SU-DHL-6 (cell line): ENCODE measurements at regions not wholly inside any gene's neighbourhood (a gene's known extent, or its start where the extent isn't known, plus 50 kb on each side); places are given as distances from the start of the nearest gene placed in this dataset.

Experiments used
- H2AFZ ChIP-seq: fragments of 200-600 bp; sonication (generic); 2 replicates; pipeline ENCODE4 v1.6.1; 2014; ENCODE audit warnings: low read depth, mild to moderate bottlenecking, moderate library complexity, mixed read lengths, antibody characterized with exemption, low read length; ENCODE audit not compliant: severe bottlenecking
- H3F3A ChIP-seq: fragments of 200-600 bp; shearing (Covaris generic); 2 replicates; pipeline ENCODE4 v1.6.0; 2016; ENCODE audit warnings: antibody characterized with exemption, mild to moderate bottlenecking; ENCODE audit not compliant: insufficient read depth
- H3K27ac ChIP-seq: fragments of 200-600 bp; sonication (generic); 2 replicates; pipeline ENCODE4 v1.5.1; 2016; ENCODE audit warnings: low read depth, mild to moderate bottlenecking, low read length, moderate library complexity, mixed read lengths
- H3K27me3 ChIP-seq: fragments of 200-600 bp; sonication (generic), shearing (Covaris generic); 2 replicates; pipeline ENCODE4 v1.6.0; 2014; ENCODE audit warnings: mild to moderate bottlenecking, low read length
- H3K36me3 ChIP-seq: fragments of 200-600 bp; sonication (generic); 2 replicates; pipeline ENCODE4 v1.6.1; 2014; ENCODE audit warnings: mild to moderate bottlenecking, low read length, mixed read lengths
- H3K4me2 ChIP-seq: fragments of 300-600, 200-600 bp; shearing (Covaris generic), sonication (generic); 2 replicates; pipeline ENCODE4 v1.6.0; 2014; ENCODE audit warnings: low read length, low read depth, mild to moderate bottlenecking; ENCODE audit not compliant: poor library complexity, severe bottlenecking
- H3K4me3 ChIP-seq: fragments of 200-600 bp; sonication (generic); 2 replicates; pipeline ENCODE4 v1.5.1; 2014; ENCODE audit warnings: antibody characterized with exemption, low read length, mild to moderate bottlenecking, mixed read lengths; ENCODE audit not compliant: insufficient read depth, poor library complexity, severe bottlenecking
- H3K79me2 ChIP-seq: fragments of 200-600 bp; sonication (generic); 2 replicates; pipeline ENCODE4 v1.6.1; 2014; ENCODE audit warnings: mild to moderate bottlenecking, low read length, moderate library complexity; ENCODE audit not compliant: insufficient read depth
- H3K9ac ChIP-seq: fragments of 200-600 bp; sonication (generic); 2 replicates; pipeline ENCODE4 v1.7.0; 2014; ENCODE audit warnings: mild to moderate bottlenecking, low read length
- H3K9me2 ChIP-seq: fragments of 200-600 bp; sonication (generic); replicated peaks from 2 replicates; pipeline ENCODE4 v1.6.1; 2014; ENCODE audit warnings: low read length; ENCODE audit not compliant: insufficient read depth
- H3K9me3 ChIP-seq: fragments of 200-600 bp; sonication (generic); 2 replicates; pipeline ENCODE4 v1.6.1; 2014; ENCODE audit warnings: low read length, mixed read lengths; ENCODE audit not compliant: insufficient read depth
- H4K20me1 ChIP-seq: fragments of 200-600 bp; sonication (generic); 2 replicates; pipeline ENCODE4 v1.6.1; 2014; ENCODE audit warnings: low read depth, mild to moderate bottlenecking, antibody characterized with exemption, low read length, moderate library complexity, mixed read lengths
- EZH2phosphoT487 ChIP-seq: fragments of 200-600 bp; sonication (generic), shearing (Covaris generic); conservative IDR thresholded peaks from 2 replicates; pipeline ENCODE4 v1.6.1; 2018; ENCODE audit warnings: mild to moderate bottlenecking, antibody characterized with exemption, low read length, moderate library complexity, mixed read lengths
- TF ChIP-seq, protein P1 (sequence below): fragments of 200-600 bp; sonication (generic); IDR thresholded peaks from one replicate; pipeline ENCODE4 v1.5.1; 2017; ENCODE audit warnings: antibody characterized with exemption, mild to moderate bottlenecking, low read length, moderate library complexity; ENCODE audit not compliant: insufficient read depth, poor library complexity, severe bottlenecking

- Histone ChIP-seq H3K4me3 (no peak overlapping the region), H3K9me2 (no peaks in the 10 kb centered on the region), H3K79me2 (no peaks in the 10 kb centered on the region), H3K9ac (no peak overlapping the region), H3K4me2 (no peak overlapping the region), H4K20me1 (no peaks in the 10 kb centered on the region), H3K36me3 (no peaks in the 10 kb centered on the region), H3K27ac (no peak overlapping the region), H3K27me3 (0 out of 2 replicates have a peak, but pooled peaks cover 4% of the 10 kb centered on the region), H3K9me3 (no peaks in the 10 kb centered on the region), H2AFZ (no peak overlapping the region), H3F3A (no peaks in the 10 kb centered on the region)
- TF ChIP-seq, protein P1, sequence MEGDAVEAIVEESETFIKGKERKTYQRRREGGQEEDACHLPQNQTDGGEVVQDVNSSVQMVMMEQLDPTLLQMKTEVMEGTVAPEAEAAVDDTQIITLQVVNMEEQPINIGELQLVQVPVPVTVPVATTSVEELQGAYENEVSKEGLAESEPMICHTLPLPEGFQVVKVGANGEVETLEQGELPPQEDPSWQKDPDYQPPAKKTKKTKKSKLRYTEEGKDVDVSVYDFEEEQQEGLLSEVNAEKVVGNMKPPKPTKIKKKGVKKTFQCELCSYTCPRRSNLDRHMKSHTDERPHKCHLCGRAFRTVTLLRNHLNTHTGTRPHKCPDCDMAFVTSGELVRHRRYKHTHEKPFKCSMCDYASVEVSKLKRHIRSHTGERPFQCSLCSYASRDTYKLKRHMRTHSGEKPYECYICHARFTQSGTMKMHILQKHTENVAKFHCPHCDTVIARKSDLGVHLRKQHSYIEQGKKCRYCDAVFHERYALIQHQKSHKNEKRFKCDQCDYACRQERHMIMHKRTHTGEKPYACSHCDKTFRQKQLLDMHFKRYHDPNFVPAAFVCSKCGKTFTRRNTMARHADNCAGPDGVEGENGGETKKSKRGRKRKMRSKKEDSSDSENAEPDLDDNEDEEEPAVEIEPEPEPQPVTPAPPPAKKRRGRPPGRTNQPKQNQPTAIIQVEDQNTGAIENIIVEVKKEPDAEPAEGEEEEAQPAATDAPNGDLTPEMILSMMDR: no peak
- TF ChIP-seq EZH2phosphoT487: no peak
Observed at GRCh38 chr6:44652547-44652946, 265.0 kb downstream of the CDC5L start.

- no peaks in the 10 kb centered on the region for H3K36me3 ChIP-seq
- no peak overlapping the region for H2AFZ ChIP-seq
- no peaks in the 10 kb centered on the region for H4K20me1 ChIP-seq
- TF ChIP-seq, protein P1: no peak
- no peak for TF ChIP-seq EZH2phosphoT487
- no peak overlapping the region for H3K9ac ChIP-seq
- no peak overlapping the region for H3K4me3 ChIP-seq
- no peak overlapping the region for H3K27ac ChIP-seq
- no peaks in the 10 kb centered on the region for H3K79me2 ChIP-seq
- H3K9me3 ChIP-seq: no peaks in the 10 kb centered on the region
- no peaks in the 10 kb centered on the region for H3K9me2 ChIP-seq
- H3K27me3 ChIP-seq: 0 out of 2 replicates have a peak, but pooled peaks cover 4% of the 10 kb centered on the region
- no peaks in the 10 kb centered on the region for H3F3A ChIP-seq
- H3K4me2 ChIP-seq: no peak overlapping the region
Observed at GRCh38 chr6:44653091-44653490, 265.6 kb downstream of the CDC5L start.

DNA sequence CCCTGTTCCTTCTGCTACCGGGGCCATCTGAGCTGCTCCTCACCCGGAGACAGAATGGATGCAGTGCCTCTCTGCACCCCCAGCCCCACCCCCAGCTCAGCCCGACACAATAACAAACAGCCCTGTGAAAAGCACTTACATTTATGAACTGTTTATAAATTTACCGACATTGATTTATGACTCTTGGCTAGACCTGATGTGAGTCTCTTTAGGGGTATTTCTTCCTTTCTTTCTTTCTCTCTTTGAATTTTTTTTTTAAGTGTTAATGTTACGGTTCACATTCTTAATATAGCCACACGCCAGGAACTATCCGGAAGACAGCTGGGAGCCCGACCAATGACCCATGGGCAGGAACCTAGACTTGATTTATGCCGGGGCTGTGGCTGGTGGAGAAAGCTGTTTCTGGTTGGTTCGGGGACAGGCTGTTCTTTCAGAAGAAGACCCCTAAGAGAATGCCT lies 266.3 kb downstream of the CDC5L start:
- H3K9ac ChIP-seq: no peak overlapping the region
- no peak overlapping the region for H3K4me2 ChIP-seq
- H3K79me2 ChIP-seq: no peaks in the 10 kb centered on the region
- no peak overlapping the region for H3K4me3 ChIP-seq
- no peaks in the 10 kb centered on the region for H3K9me3 ChIP-seq
- no peaks in the 10 kb centered on the region for H4K20me1 ChIP-seq
- TF ChIP-seq, protein P1: no peak
- no peak for TF ChIP-seq EZH2phosphoT487
- 0 out of 2 replicates have a peak, but pooled peaks cover 4% of the 10 kb centered on the region for H3K27me3 ChIP-seq
- no peak overlapping the region for H2AFZ ChIP-seq
- H3K36me3 ChIP-seq: no peaks in the 10 kb centered on the region
- H3F3A ChIP-seq: no peaks in the 10 kb centered on the region
- no peaks in the 10 kb centered on the region for H3K9me2 ChIP-seq
- no peak overlapping the region for H3K27ac ChIP-seq
